DMS53 (cell line): ENCODE measurements at regions not wholly inside any gene's neighbourhood (a gene's known extent, or its start where the extent isn't known, plus 50 kb on each side); places are given as distances from the start of the nearest gene placed in this dataset.

Experiments used
- DNase-seq: peaks from one replicate; lab custom pipeline; 2025; lab: John Stamatoyannopoulos, UW

- peak; percentile 58 for DNase-seq
Measured at GRCh38 chrX:21056622-21057021, 317.6 kb upstream of the CNKSR2 start.

- DNase-seq = no peak
Measured at GRCh38 chrX:21047034-21047455, 327.2 kb upstream of the CNKSR2 start.

- DNase-seq = no peak
Measured at GRCh38 chrX:21014326-21014725, 359.9 kb upstream of the CNKSR2 start.

- peak; percentile 6 for DNase-seq
Measured at GRCh38 chrX:21004835-21005234, 369.4 kb upstream of the CNKSR2 start.

- DNase-seq = no peak
Measured at GRCh38 chrX:20995829-20996228, 378.4 kb upstream of the CNKSR2 start.

GRCh38 chrX:20989361-20989760, 384.9 kb upstream of the CNKSR2 start:
- no peak for DNase-seq

- peak; percentile 2 for DNase-seq
Measured at GRCh38 chrX:20988804-20989203, 385.4 kb upstream of the CNKSR2 start.

GRCh38 chrX:20988118-20988517, 386.1 kb upstream of the CNKSR2 start:
- DNase-seq = peak; percentile 3

- DNase-seq = no peak
Measured at GRCh38 chrX:20980426-20980825, 393.8 kb upstream of the CNKSR2 start.

GRCh38 chrX:20974326-20974725, 399.9 kb upstream of the CNKSR2 start:
- no peak for DNase-seq

GRCh38 chrX:20973038-20973437, 401.2 kb upstream of the CNKSR2 start:
- DNase-seq = no peak

- DNase-seq = no peak
Measured at GRCh38 chrX:20971250-20971649, 403.0 kb upstream of the CNKSR2 start.

GRCh38 chrX:20969565-20969964, 404.7 kb upstream of the CNKSR2 start:
- no peak for DNase-seq

GRCh38 chrX:20968996-20969395, 405.2 kb upstream of the CNKSR2 start:
- peak; percentile 44 for DNase-seq

GRCh38 chrX:20967725-20968124, 406.5 kb upstream of the CNKSR2 start:
- peak; percentile 94 for DNase-seq

GRCh38 chrX:20965270-20966044, 408.8 kb upstream of the CNKSR2 start:
- DNase-seq = no peak

- no peak for DNase-seq
Measured at GRCh38 chrX:20954014-20954413, 420.2 kb upstream of the CNKSR2 start.

- DNase-seq = no peak
Measured at GRCh38 chrX:20952180-20952579, 422.0 kb upstream of the CNKSR2 start.

GRCh38 chrX:20951016-20951810, 423.0 kb upstream of the CNKSR2 start:
- no peak for DNase-seq

GRCh38 chrX:20947411-20947912, 426.8 kb upstream of the CNKSR2 start:
- DNase-seq = no peak

GRCh38 chrX:20913760-20914159, 460.5 kb upstream of the CNKSR2 start:
- DNase-seq = no peak

- no peak for DNase-seq
Measured at GRCh38 chrX:20906571-20906970, 467.6 kb upstream of the CNKSR2 start.

GRCh38 chrX:20884565-20884964, 489.7 kb upstream of the CNKSR2 start:
- DNase-seq = no peak
